ENCODE measurements at regions not wholly inside any gene's neighbourhood (a gene's known extent, or its start where the extent isn't known, plus 50 kb on each side); places are given as distances from the start of the nearest gene placed in this dataset.

DNA sequence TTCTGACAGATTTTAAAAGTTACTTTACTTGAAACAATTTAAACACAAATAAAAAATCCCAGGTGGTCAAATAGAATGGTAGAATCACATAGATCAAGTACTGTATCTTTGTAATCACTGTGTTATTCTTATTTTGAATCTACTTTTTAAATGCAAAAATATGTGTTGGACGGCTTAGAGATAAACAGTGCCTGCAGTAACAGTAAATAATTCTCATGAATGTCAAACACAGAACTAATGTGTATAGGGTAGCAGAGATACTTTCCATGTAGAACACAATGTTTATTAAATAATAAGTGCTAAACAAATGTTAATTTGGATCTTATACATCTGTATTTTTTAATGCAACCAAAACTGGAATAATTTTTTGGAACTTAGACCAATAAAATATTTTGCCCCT lies 1199.4 kb downstream of the SORCS1 start:
- WGBS, 2 experiments (ENCODE audit: extremely low coverage in 2 of 2, insufficient read length in 1 of 2), result no CpG with 5 or more reads among the region's 1 CpG
- DNase-seq (no peak), ATAC-seq (ENCODE audit: low read depth) (no peak)
- intact Hi-C loops (cut with micrococcal nuclease) (no loop called here), dilution Hi-C loops (cut with HindIII; ENCODE audit: low sequenced_read_pairs, unreplicated experiment) (no loop called here), in situ Hi-C loops (cut with MboI; ENCODE audit: low sequenced_read_pairs) (no loop called here)
- Histone ChIP-seq H2BK5ac (ENCODE audit: low read depth, low read length, poor library complexity, severe bottlenecking) (no peak overlapping the region), H3K79me1 (ENCODE audit: low read depth in 1 of 2, low read length in 2 of 2) (no peaks in the 10 kb centered on the region), H3K4me1 (ENCODE audit: control insufficient read depth, insufficient read depth, low read length) (no peaks in the 10 kb centered on the region), H4K91ac (ENCODE audit: insufficient read depth, low read depth, low read length) (no peak overlapping the region), H3K14ac (replicated peaks; ENCODE audit: low read depth, low read length) (no peak overlapping the region), H2BK15ac (ENCODE audit: low read depth, low read length) (no peak overlapping the region), H3K4me2 (ENCODE audit: low read depth, low read length) (no peak overlapping the region), H2AFZ (replicated peaks; ENCODE audit: low read length, poor library complexity) (no peak overlapping the region), H3K18ac (ENCODE audit: low read depth, low read length) (no peak overlapping the region), H3K27me3 (ENCODE audit: control insufficient read depth, insufficient read depth, low read length) (no peaks in the 10 kb centered on the region), H2AK5ac (ENCODE audit: low read depth, low read length) (no peak overlapping the region), H3K27ac (ENCODE audit: insufficient read depth, low read length) (no peak overlapping the region), H3K36me3 (ENCODE audit: control insufficient read depth, insufficient read depth, low read length) (no peaks in the 10 kb centered on the region), H3K4ac (ENCODE audit: low read depth, low read length) (no peak overlapping the region), H3K9me3 (ENCODE audit: control insufficient read depth, insufficient read depth, low read length) (no peaks in the 10 kb centered on the region), H2AK9ac (replicated peaks; ENCODE audit: low read depth, low read length, poor library complexity) (no peak overlapping the region), H2BK120ac (ENCODE audit: low read depth, low read length) (no peak overlapping the region), H3K4me3 (ENCODE audit: insufficient read depth, low read depth, low read length) (no peak overlapping the region), H2BK20ac (ENCODE audit: low read depth, low read length) (no peak overlapping the region), H4K8ac (ENCODE audit: low read depth in 2 of 2, low read length in 2 of 2) (no peak overlapping the region), H3K9ac (ENCODE audit: low read depth, low read length) (no peak overlapping the region), H4K20me1 (ENCODE audit: insufficient read depth, low read length) (no peaks in the 10 kb centered on the region), H3K23ac (ENCODE audit: low read depth, low read length) (no peak overlapping the region), H3K9me1 (ENCODE audit: insufficient read depth, low read length) (no peaks in the 10 kb centered on the region), H3K56ac (ENCODE audit: extremely low read depth, insufficient read depth, low read length) (no peak overlapping the region), H4K5ac (ENCODE audit: low read depth, low read length) (no peak overlapping the region)
- ChIA-PET CTCF (no interaction called here), POLR2A (ENCODE audit: unreplicated experiment) (no interaction called here)
- BruUV-seq (replicated peaks), result no TSS peak
- TF ChIP-seq MAFK (IDR thresholded peaks at IDR 0.05; ENCODE audit: low read depth, low read length) (no peak), MAZ (IDR thresholded peaks at IDR 0.05; ENCODE audit: borderline replicate concordance, low read depth, low read length) (no peak), CHD1 (IDR thresholded peaks at IDR 0.05; ENCODE audit: low read depth, low read length) (no peak), SMC3 (IDR thresholded peaks at IDR 0.05; ENCODE audit: low read depth, low read length) (no peak), RAD21 (IDR thresholded peaks at IDR 0.05; ENCODE audit: low read length) (no peak), NFE2L2 (IDR thresholded peaks at IDR 0.05; ENCODE audit: low read depth, low read length) (no peak)
- TF ChIP-seq, protein P1, sequence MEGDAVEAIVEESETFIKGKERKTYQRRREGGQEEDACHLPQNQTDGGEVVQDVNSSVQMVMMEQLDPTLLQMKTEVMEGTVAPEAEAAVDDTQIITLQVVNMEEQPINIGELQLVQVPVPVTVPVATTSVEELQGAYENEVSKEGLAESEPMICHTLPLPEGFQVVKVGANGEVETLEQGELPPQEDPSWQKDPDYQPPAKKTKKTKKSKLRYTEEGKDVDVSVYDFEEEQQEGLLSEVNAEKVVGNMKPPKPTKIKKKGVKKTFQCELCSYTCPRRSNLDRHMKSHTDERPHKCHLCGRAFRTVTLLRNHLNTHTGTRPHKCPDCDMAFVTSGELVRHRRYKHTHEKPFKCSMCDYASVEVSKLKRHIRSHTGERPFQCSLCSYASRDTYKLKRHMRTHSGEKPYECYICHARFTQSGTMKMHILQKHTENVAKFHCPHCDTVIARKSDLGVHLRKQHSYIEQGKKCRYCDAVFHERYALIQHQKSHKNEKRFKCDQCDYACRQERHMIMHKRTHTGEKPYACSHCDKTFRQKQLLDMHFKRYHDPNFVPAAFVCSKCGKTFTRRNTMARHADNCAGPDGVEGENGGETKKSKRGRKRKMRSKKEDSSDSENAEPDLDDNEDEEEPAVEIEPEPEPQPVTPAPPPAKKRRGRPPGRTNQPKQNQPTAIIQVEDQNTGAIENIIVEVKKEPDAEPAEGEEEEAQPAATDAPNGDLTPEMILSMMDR (conservative IDR thresholded peaks at IDR 0.05; ENCODE audit: low read depth, low read length), result no peak
- TF ChIP-seq, protein P2, sequence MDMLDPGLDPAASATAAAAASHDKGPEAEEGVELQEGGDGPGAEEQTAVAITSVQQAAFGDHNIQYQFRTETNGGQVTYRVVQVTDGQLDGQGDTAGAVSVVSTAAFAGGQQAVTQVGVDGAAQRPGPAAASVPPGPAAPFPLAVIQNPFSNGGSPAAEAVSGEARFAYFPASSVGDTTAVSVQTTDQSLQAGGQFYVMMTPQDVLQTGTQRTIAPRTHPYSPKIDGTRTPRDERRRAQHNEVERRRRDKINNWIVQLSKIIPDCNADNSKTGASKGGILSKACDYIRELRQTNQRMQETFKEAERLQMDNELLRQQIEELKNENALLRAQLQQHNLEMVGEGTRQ (IDR thresholded peaks at IDR 0.05; ENCODE audit: low read depth, low read length), result no peak
